Neural crest cell (in vitro differentiated cells): ENCODE measurements at regions not wholly inside any gene's neighbourhood (a gene's known extent, or its start where the extent isn't known, plus 50 kb on each side); places are given as distances from the start of the nearest gene placed in this dataset.
"Not testable (repeated sequence)": the region's sequence is repeated elsewhere in the genome, so short reads cannot be mapped to it uniquely, and the experiment has no call there.

ENCODE experiments used
- DNase-seq: peaks from one replicate; pipeline ENCODE4 v3.0.0; 2021; ENCODE audit warnings: low read depth, mixed read lengths, low spot score
- H3K27ac Mint-ChIP-seq: one replicate; pipeline ENCODE4 v1.8.0; 2021; ENCODE audit warnings: mild to moderate bottlenecking, mixed read lengths; ENCODE audit not compliant: unreplicated experiment
- H3K27me3 Mint-ChIP-seq: 2 replicates; pipeline ENCODE4 v1.8.0; 2021; ENCODE audit warnings: low read depth, mild to moderate bottlenecking, mixed read lengths
- H3K36me3 Mint-ChIP-seq: 2 replicates; pipeline ENCODE4 v1.8.0; 2021; ENCODE audit warnings: low read depth, mild to moderate bottlenecking, mixed read lengths
- H3K4me1 Mint-ChIP-seq: 2 replicates; pipeline ENCODE4 v1.8.0; 2021; ENCODE audit warnings: mixed read lengths
- H3K4me3 Mint-ChIP-seq: one replicate; pipeline ENCODE4 v1.8.0; 2021; ENCODE audit warnings: mild to moderate bottlenecking, mixed read lengths
- H3K9me3 Mint-ChIP-seq: 2 replicates; pipeline ENCODE4 v1.8.0; 2021; ENCODE audit warnings: mixed read lengths
- CTCF ChIP-seq: fragments of 200-600 bp; sonication (generic); conservative IDR thresholded peaks from 2 replicates; pipeline ENCODE4 v1.5.0; 2021; ENCODE audit warnings: antibody characterized with exemption, mild to moderate bottlenecking

GRCh38 chr1:188723332-188724020, 1754.2 kb downstream of the BRINP3 start:
- H3K27me3 Mint-ChIP-seq: peaks cover 2% of the 10 kb centered on the region
- no peak for DNase-seq
- H3K36me3 Mint-ChIP-seq: no peaks in the 10 kb centered on the region
- no peak for TF ChIP-seq CTCF
- no peaks in the 10 kb centered on the region for H3K9me3 Mint-ChIP-seq
- H3K4me3 Mint-ChIP-seq: no peak overlapping the region
- H3K4me1 Mint-ChIP-seq: no peaks in the 10 kb centered on the region
- no peak overlapping the region for H3K27ac Mint-ChIP-seq

DNA sequence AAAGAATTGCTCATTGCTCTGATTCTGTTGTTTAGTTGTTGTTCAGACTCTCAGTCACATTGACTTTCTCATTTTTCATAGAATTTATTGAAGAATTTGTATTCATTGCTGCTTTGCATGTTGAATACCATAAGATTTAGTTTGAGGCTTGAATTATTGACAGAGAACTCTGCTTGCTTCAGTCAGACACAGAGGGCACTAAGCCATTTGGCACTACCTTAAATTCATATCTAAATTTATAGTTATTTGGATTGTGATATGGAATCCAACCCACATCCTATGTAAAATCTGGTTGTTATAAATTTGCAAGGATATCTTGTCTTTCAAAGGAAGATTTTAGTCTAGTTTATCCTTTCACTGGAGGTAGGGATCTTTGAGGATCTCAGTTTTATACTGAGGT, 1748.6 kb downstream of the BRINP3 start:
- DNase-seq: no peak
- H3K27me3 Mint-ChIP-seq: no peaks in the 10 kb centered on the region
- H3K9me3 Mint-ChIP-seq: peaks cover 6% of the 10 kb centered on the region
- H3K4me1 Mint-ChIP-seq: no peaks in the 10 kb centered on the region
- no peak for TF ChIP-seq CTCF
- no peak overlapping the region for H3K4me3 Mint-ChIP-seq
- H3K27ac Mint-ChIP-seq: no peak overlapping the region
- H3K36me3 Mint-ChIP-seq: no peaks in the 10 kb centered on the region

DNA sequence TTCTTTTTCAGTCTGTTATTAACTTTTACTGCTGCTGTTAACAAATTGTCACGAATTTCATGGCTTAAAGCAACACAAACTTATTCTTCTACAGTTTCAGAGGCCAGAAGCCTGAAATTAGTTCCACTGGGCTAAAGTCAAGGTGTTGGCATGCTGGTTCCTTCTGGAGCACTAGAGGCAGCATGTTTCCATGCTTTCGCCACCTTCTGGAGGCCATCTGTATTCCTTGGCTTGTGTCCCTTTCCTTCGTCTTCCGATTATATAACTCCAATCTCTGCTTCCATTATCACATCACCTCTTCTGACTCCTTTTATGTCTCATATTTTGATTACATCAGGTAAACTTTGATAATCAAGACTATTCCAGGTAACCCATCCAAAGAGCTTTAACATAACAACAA, 1742.1 kb downstream of the BRINP3 start:
- no peak for DNase-seq
- Mint-ChIP-seq H3K9me3 (peaks cover 6% of the 10 kb centered on the region), H3K4me1 (no peaks in the 10 kb centered on the region), H3K27ac (no peak overlapping the region), H3K27me3 (no peaks in the 10 kb centered on the region), H3K36me3 (no peaks in the 10 kb centered on the region), H3K4me3 (no peak overlapping the region)
- TF ChIP-seq CTCF: no peak

- not testable (repeated sequence) for DNase-seq, H3K4me3 Mint-ChIP-seq, H3K9me3 Mint-ChIP-seq, H3K4me1 Mint-ChIP-seq, H3K27ac Mint-ChIP-seq, H3K27me3 Mint-ChIP-seq, H3K36me3 Mint-ChIP-seq
Measured at GRCh38 chr1:188749275-188749674, 1728.4 kb downstream of the BRINP3 start.

- not testable (repeated sequence) for DNase-seq, H3K27ac Mint-ChIP-seq, H3K9me3 Mint-ChIP-seq, H3K4me3 Mint-ChIP-seq, H3K27me3 Mint-ChIP-seq, H3K4me1 Mint-ChIP-seq, H3K36me3 Mint-ChIP-seq
Measured at GRCh38 chr1:188752027-188752426, 1725.6 kb downstream of the BRINP3 start.

- H3K4me1 Mint-ChIP-seq, H3K27me3 Mint-ChIP-seq, H3K36me3 Mint-ChIP-seq, H3K9me3 Mint-ChIP-seq, H3K27ac Mint-ChIP-seq, DNase-seq: not testable (repeated sequence)
- peak overlapping the region; percentile 78 for H3K4me3 Mint-ChIP-seq
Measured at GRCh38 chr1:188757747-188758146, 1719.9 kb downstream of the BRINP3 start.

GRCh38 chr1:188761226-188761625, 1716.4 kb downstream of the BRINP3 start:
- no peak for DNase-seq
- Mint-ChIP-seq H3K27me3 (no peaks in the 10 kb centered on the region), H3K4me1 (peaks cover 6% of the 10 kb centered on the region), H3K27ac (no peak overlapping the region), H3K36me3 (no peaks in the 10 kb centered on the region), H3K4me3 (no peak overlapping the region), H3K9me3 (peaks cover 3% of the 10 kb centered on the region)
- TF ChIP-seq CTCF: no peak
